ENCODE measurements at regions not wholly inside any gene's neighbourhood (a gene's known extent, or its start where the extent isn't known, plus 50 kb on each side); places are given as distances from the start of the nearest gene placed in this dataset.

GRCh38 chr2:71878626-71879508, 268.8 kb downstream of the CYP26B1 start:
- no peak overlapping the region for H3K27ac ChIP-seq (ENCODE audit: low read depth, low read length)
- no peak overlapping the region for H3K4me3 ChIP-seq (ENCODE audit: low read depth, low read length)
- H3K36me3 ChIP-seq (ENCODE audit: control insufficient read depth, insufficient read depth, low read length), result no peaks in the 10 kb centered on the region
- no peaks in the 10 kb centered on the region; the same call in 1 of the 2 replicates for H3K27me3 ChIP-seq (ENCODE audit: control insufficient read depth, insufficient read depth, low read length)
- no peaks in the 10 kb centered on the region for H3K9me3 ChIP-seq (ENCODE audit: control insufficient read depth, insufficient read depth, low read depth, low read length)
- H3K9ac ChIP-seq (ENCODE audit: low read length), result no peak overlapping the region
- peaks cover 5% of the 10 kb centered on the region; the same call in 1 of the 2 replicates for H3K4me1 ChIP-seq (ENCODE audit: control insufficient read depth, insufficient read depth, low read length)

DNA sequence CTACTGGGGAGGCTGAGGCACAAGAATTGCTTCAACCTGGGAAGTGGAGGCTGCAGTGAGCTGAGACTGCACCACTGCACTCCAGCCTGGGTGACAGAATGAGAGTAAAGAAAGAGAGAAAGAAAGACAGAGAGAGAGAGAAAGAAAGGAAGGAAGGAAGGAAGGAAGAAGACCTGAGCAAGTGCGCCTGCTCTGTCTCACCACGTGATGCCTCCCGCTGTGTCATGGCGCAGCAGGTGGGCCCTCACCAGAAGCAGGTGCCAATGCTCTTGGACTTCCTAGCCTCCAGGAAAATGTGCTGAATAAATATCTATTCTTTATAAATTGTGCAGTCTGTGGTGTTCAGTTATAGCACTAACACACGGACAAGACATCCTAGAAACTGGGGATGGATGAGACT, 270.0 kb downstream of the CYP26B1 start:
- no peak overlapping the region for H3K9ac ChIP-seq (ENCODE audit: low read length)

DNA sequence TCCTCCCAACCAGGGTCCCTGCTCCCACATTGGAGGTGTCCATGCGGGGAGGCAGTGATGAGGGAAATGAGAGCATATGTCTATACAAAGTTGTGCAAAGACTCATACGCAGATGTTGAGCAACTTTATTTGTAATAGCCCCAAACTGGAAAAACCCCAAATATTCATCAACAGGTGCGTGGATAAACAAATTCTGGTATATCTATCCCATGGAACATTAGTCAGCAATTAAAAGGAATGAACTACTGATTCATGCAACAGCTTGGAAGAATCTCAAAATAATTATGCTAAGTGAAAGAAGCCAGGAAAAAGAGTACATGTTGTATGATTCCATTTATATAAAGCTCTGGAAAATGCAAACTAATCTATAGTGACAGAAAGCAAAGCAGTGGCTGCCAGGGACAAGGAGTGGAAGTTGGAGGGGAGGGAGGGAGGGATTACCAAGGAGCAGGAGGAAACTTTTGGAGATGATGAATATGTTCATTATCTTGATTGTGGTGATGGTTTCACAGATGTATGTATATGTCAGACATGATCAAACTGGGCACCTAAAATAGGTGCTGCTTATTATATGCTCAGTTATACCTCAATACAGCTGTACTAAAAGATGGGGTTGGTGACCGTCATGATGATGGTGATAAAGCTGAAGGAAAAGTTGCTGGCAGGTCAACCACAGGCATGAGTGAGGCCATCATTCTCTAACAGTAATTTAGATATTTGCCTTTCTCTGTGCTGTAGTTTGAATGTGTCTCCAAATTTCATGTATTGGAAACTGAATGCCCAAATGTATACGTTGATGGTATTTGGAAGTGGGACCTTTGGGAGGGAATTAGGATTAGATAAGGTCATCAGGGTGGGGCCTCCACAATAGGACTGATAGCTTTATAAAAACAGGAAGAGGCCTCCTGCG, 270.9 kb downstream of the CYP26B1 start:
- H3K27me3 ChIP-seq (ENCODE audit: control insufficient read depth, insufficient read depth, low read length), result no peaks in the 10 kb centered on the region; the same call in 1 of the 2 replicates
- no peak overlapping the region for H3K4me3 ChIP-seq (ENCODE audit: low read depth, low read length)
- no peak overlapping the region for H3K9ac ChIP-seq (ENCODE audit: low read length)
- no peaks in the 10 kb centered on the region for H3K4me1 ChIP-seq (ENCODE audit: control insufficient read depth, insufficient read depth, low read length)
- H3K27ac ChIP-seq (ENCODE audit: low read depth, low read length), result no peak overlapping the region
- H3K9me3 ChIP-seq (ENCODE audit: control insufficient read depth, insufficient read depth, low read depth, low read length), result no peaks in the 10 kb centered on the region
- no peaks in the 10 kb centered on the region for H3K36me3 ChIP-seq (ENCODE audit: control insufficient read depth, insufficient read depth, low read length)

More for the DNA sequence above, 270.0 kb downstream of the CYP26B1 start:
- H3K4me3 ChIP-seq (ENCODE audit: low read depth, low read length), result no peak overlapping the region
- no peaks in the 10 kb centered on the region; the same call in 1 of the 2 replicates for H3K27me3 ChIP-seq (ENCODE audit: control insufficient read depth, insufficient read depth, low read length)
- H3K27ac ChIP-seq (ENCODE audit: low read depth, low read length), result no peak overlapping the region
- H3K4me1 ChIP-seq (ENCODE audit: control insufficient read depth, insufficient read depth, low read length), result no peaks in the 10 kb centered on the region
- H3K36me3 ChIP-seq (ENCODE audit: control insufficient read depth, insufficient read depth, low read length), result no peaks in the 10 kb centered on the region
- H3K9me3 ChIP-seq (ENCODE audit: control insufficient read depth, insufficient read depth, low read depth, low read length), result no peaks in the 10 kb centered on the region

- Histone ChIP-seq H3K4me3 (ENCODE audit: low read depth, low read length) (no peak overlapping the region), H3K9ac (ENCODE audit: low read length) (no peak overlapping the region), H3K9me3 (ENCODE audit: control insufficient read depth, insufficient read depth, low read depth, low read length) (no peaks in the 10 kb centered on the region), H3K27me3 (ENCODE audit: control insufficient read depth, insufficient read depth, low read length) (peaks cover 11% of the 10 kb centered on the region; the same call in 1 of the 2 replicates), H3K4me1 (ENCODE audit: control insufficient read depth, insufficient read depth, low read length) (no peaks in the 10 kb centered on the region), H3K27ac (ENCODE audit: low read depth, low read length) (no peak overlapping the region), H3K36me3 (ENCODE audit: control insufficient read depth, insufficient read depth, low read length) (no peaks in the 10 kb centered on the region)
Measured at GRCh38 chr2:71872466-71873051, 275.1 kb downstream of the CYP26B1 start.

- peaks cover 8% of the 10 kb centered on the region; the same call in 1 of the 2 replicates for H3K27me3 ChIP-seq (ENCODE audit: control insufficient read depth, insufficient read depth, low read length)
- no peak overlapping the region for H3K4me3 ChIP-seq (ENCODE audit: low read depth, low read length)
- H3K9ac ChIP-seq (ENCODE audit: low read length), result no peak overlapping the region
- H3K9me3 ChIP-seq (ENCODE audit: control insufficient read depth, insufficient read depth, low read depth, low read length), result no peaks in the 10 kb centered on the region
- H3K27ac ChIP-seq (ENCODE audit: low read depth, low read length), result no peak overlapping the region
- H3K4me1 ChIP-seq (ENCODE audit: control insufficient read depth, insufficient read depth, low read length), result no peaks in the 10 kb centered on the region
- no peaks in the 10 kb centered on the region for H3K36me3 ChIP-seq (ENCODE audit: control insufficient read depth, insufficient read depth, low read length)
Measured at GRCh38 chr2:71865391-71865965, 282.2 kb downstream of the CYP26B1 start.

DNA sequence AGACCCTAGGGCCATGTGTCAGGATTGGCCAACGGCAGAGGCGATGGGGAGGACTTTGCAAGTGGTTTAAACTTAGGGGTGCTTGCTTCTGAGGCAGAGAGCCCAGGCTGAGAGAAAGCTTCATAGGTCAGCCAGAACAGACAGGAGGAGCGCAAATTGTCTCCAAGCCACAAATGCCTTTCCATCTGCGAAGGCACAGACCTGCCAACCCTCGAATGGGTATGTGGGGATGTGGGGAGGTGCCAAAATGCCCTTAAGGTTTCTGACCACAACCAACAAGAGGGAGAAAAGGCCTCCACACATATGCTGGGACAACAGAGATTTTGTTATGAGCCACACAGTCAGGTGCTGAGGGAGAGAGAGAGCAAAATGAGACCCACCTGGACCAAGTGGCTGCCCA, 283.6 kb downstream of the CYP26B1 start:
- no peaks in the 10 kb centered on the region for H3K9me3 ChIP-seq (ENCODE audit: control insufficient read depth, insufficient read depth, low read depth, low read length)
- no peaks in the 10 kb centered on the region for H3K36me3 ChIP-seq (ENCODE audit: control insufficient read depth, insufficient read depth, low read length)
- no peak overlapping the region for H3K9ac ChIP-seq (ENCODE audit: low read length)
- H3K4me3 ChIP-seq (ENCODE audit: low read depth, low read length), result no peak overlapping the region
- no peaks in the 10 kb centered on the region for H3K27me3 ChIP-seq (ENCODE audit: control insufficient read depth, insufficient read depth, low read length)
- no peak overlapping the region for H3K27ac ChIP-seq (ENCODE audit: low read depth, low read length)
- H3K4me1 ChIP-seq (ENCODE audit: control insufficient read depth, insufficient read depth, low read length), result no peaks in the 10 kb centered on the region

- Histone ChIP-seq H3K9ac (ENCODE audit: low read length) (no peak overlapping the region), H3K36me3 (ENCODE audit: control insufficient read depth, insufficient read depth, low read length) (no peaks in the 10 kb centered on the region), H3K27ac (ENCODE audit: low read depth, low read length) (no peak overlapping the region), H3K4me1 (ENCODE audit: control insufficient read depth, insufficient read depth, low read length) (no peaks in the 10 kb centered on the region), H3K4me3 (ENCODE audit: low read depth, low read length) (no peak overlapping the region), H3K27me3 (ENCODE audit: control insufficient read depth, insufficient read depth, low read length) (no peaks in the 10 kb centered on the region), H3K9me3 (ENCODE audit: control insufficient read depth, insufficient read depth, low read depth, low read length) (no peaks in the 10 kb centered on the region)
Measured at GRCh38 chr2:71863396-71863795, 284.3 kb downstream of the CYP26B1 start.

DNA sequence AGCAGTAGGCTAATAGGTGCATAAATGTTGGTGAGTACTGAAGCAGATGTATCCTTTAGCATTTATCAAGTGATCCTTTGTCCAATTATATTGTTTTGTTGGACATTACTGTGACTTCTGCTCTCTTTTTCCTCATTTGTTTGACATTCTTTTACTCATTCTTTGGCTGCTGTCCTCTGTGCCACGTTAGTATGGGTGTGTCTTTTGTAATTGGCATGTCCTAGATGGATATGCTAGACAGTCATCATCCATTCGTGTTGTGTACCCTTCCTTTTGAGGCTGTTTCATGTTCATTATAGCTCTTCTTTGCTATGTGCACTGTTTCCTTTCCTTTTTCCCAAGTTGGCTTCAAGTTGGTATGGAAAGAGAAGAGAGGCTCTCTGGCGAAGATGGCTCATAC, 284.7 kb downstream of the CYP26B1 start:
- Histone ChIP-seq H3K27me3 (ENCODE audit: control insufficient read depth, insufficient read depth, low read length) (no peaks in the 10 kb centered on the region), H3K9me3 (ENCODE audit: control insufficient read depth, insufficient read depth, low read depth, low read length) (no peaks in the 10 kb centered on the region), H3K4me3 (ENCODE audit: low read depth, low read length) (no peak overlapping the region), H3K9ac (ENCODE audit: low read length) (no peak overlapping the region), H3K4me1 (ENCODE audit: control insufficient read depth, insufficient read depth, low read length) (no peaks in the 10 kb centered on the region), H3K36me3 (ENCODE audit: control insufficient read depth, insufficient read depth, low read length) (no peaks in the 10 kb centered on the region), H3K27ac (ENCODE audit: low read depth, low read length) (no peak overlapping the region)

DNA sequence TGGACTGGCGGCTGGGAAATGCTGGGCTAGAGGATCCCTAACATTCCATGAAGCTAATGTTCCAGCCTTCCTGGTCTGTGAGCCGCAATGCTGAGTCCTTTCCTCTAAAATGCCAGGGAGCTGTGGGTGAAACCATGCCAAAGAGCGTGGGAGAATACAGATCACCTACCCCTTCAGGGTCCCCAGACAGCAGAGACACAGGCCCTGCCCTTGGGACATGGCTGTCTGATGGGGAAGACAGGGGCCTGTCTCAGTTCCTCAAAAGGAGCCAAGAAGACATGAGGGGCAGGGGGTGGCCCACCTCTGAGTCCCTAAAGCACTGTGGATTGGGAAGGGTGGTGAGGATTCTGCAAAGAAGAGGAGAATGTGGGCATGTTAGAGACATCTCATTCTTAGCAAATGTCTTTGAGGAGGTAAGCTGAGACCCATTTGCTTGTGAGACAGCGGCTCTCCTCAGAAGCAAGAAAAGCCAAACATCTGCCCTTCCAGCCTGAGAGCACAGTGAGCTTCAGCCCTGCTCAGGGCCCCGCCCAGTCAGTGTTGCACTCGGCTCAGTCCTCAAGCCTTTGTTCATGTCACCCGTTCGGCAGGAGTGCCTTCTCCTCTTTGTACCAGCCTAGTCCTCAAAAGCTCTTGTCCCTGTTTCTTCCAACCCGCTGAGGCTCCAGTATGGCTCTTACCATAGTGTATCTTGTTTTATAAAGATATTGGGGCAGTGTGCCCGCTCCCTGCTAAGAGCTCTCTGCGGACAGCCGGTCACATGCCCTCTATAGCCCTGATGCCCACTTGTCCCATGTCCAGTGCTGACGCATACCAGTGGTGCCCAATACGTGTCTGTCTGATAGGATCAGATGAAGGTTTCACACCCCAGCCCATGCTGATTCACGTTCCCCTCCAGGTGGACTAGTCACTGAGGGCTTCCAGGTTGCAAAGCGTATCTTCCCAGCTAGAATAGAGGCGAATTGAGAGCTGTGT, 286.2 kb downstream of the CYP26B1 start:
- Histone ChIP-seq H3K4me1 (ENCODE audit: control insufficient read depth, insufficient read depth, low read length) (no peaks in the 10 kb centered on the region), H3K9me3 (ENCODE audit: control insufficient read depth, insufficient read depth, low read depth, low read length) (no peaks in the 10 kb centered on the region), H3K27ac (ENCODE audit: low read depth, low read length) (no peak overlapping the region), H3K27me3 (ENCODE audit: control insufficient read depth, insufficient read depth, low read length) (no peaks in the 10 kb centered on the region), H3K36me3 (ENCODE audit: control insufficient read depth, insufficient read depth, low read length) (no peaks in the 10 kb centered on the region), H3K4me3 (ENCODE audit: low read depth, low read length) (no peak overlapping the region), H3K9ac (ENCODE audit: low read length) (no peak overlapping the region)

All from HUES6 (cell line).